PC-9 (cell line): ENCODE measurements at regions not wholly inside any gene's neighbourhood (a gene's known extent, or its start where the extent isn't known, plus 50 kb on each side); places are given as distances from the start of the nearest gene placed in this dataset.

Experiments used
- BruUV-seq: library from RNA; stranded (reverse); fragments of 400-500 nt; replicated peaks from 2 replicates; lab custom pipeline; 2021; lab: Mats Ljungman, UMichigan
- CTCF ChIA-PET: fragments of 300-600 bp; sonication (Branson Sonifier 250); formaldehyde crosslinking; loops from one replicate; lab custom pipeline; 2022; ENCODE audit warnings: antibody characterized with exemption; lab: Charles Lee
- POLR2A ChIA-PET: fragments of 300-600 bp; sonication (Branson Sonifier 250); formaldehyde crosslinking; loops from one replicate; lab custom pipeline; 2022; ENCODE audit warnings: antibody characterized with exemption; ENCODE audit not compliant: unreplicated experiment; lab: Charles Lee
- DNase-seq, 2 experiments: peaks; one replicate each; pipeline versions ENCODE4 v3.0.0 to v3.0.0-alpha.2; 2015 to 2022; ENCODE audit warnings: mixed read lengths in 1 of 2
- H2AFZ ChIP-seq: fragments of 200-600 bp; sonication (generic); 2 replicates; pipeline ENCODE4 v1.8.1; 2017; ENCODE audit warnings: antibody characterized with exemption
- H3F3A ChIP-seq: fragments of 200-600 bp; sonication (generic); 2 replicates; pipeline ENCODE4 v1.8.1; 2017; ENCODE audit warnings: antibody characterized with exemption, mild to moderate bottlenecking, low read depth; ENCODE audit not compliant: insufficient read depth
- H3K27ac ChIP-seq: fragments of 200-600 bp; sonication (generic); 2 replicates; pipeline ENCODE4 v1.6.1; 2016; ENCODE audit warnings: mixed run types
- H3K27me3 ChIP-seq: fragments of 200-600 bp; sonication (generic); 2 replicates; pipeline ENCODE4 v1.6.1; 2016; ENCODE audit warnings: low read depth, mixed run types; ENCODE audit not compliant: insufficient read depth
- H3K36me3 ChIP-seq: fragments of 200-600 bp; sonication (generic); 2 replicates; pipeline ENCODE4 v1.6.1; 2016; ENCODE audit warnings: low read depth, mixed run types
- H3K4me1 ChIP-seq: fragments of 200-600 bp; sonication (generic); replicated peaks from 2 replicates; pipeline ENCODE4 v1.6.1; 2016; ENCODE audit warnings: mixed run types; ENCODE audit not compliant: insufficient read depth
- H3K4me2 ChIP-seq: fragments of 200-600 bp; sonication (generic); 2 replicates; pipeline ENCODE4 v1.6.1; 2017; ENCODE audit warnings: mixed run types
- H3K4me3 ChIP-seq: fragments of 200-600 bp; sonication (generic); 2 replicates; pipeline ENCODE4 v1.6.1; 2016; ENCODE audit warnings: mixed run types
- H3K79me2 ChIP-seq: fragments of 200-600 bp; sonication (generic); 2 replicates; pipeline ENCODE4 v1.6.1; 2017; ENCODE audit warnings: low read depth, mixed run types
- H3K9me2 ChIP-seq: fragments of 200-600 bp; sonication (generic); 2 replicates; pipeline ENCODE4 v1.8.1; 2017; ENCODE audit warnings: mild to moderate bottlenecking; ENCODE audit not compliant: insufficient read depth
- H3K9me3 ChIP-seq: fragments of 200-600 bp; sonication (generic); 2 replicates; pipeline ENCODE4 v1.8.1; 2016; ENCODE audit warnings: low read depth; ENCODE audit not compliant: insufficient read depth
- H4K20me1 ChIP-seq: fragments of 200-600 bp; sonication (generic); 2 replicates; pipeline ENCODE4 v1.8.1; 2017; ENCODE audit not compliant: insufficient read depth
- EZH2 ChIP-seq: fragments of 200-600 bp; sonication (generic); IDR thresholded peaks from 2 replicates; pipeline ENCODE4 v1.8.0; 2017; ENCODE audit warnings: antibody characterized with exemption, low read depth
- intact Hi-C: fragments of 100-400 bp; cut with micrococcal nuclease; formaldehyde crosslinking; loops from one replicate; pipeline ENCODE4 v1.10.0; 2022; ENCODE audit not compliant: unreplicated experiment
- TF ChIP-seq, protein P1 (sequence below): fragments of 200-600 bp; sonication (generic); conservative IDR thresholded peaks from 2 replicates; pipeline ENCODE4 v1.6.1; 2017; ENCODE audit warnings: mixed run types, antibody characterized with exemption, mild to moderate bottlenecking, moderate library complexity

DNA sequence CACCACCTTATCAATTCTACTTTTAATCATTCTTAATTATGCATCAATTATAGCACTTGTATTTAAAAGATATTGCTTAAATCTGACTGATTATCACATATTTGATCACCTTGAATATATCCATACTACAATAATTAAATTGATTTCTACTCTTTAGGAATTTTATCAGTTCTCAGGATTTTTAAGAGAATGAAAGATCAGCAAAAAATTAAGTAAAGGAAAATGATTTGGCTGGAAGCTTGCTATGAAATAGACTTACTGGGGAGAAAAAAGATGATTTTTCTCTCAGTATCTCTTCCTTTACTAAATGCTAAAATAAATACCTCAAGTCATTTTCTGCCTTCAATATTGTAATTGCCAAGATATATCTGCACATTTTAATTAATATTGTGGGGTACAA is 848.6 kb downstream of the LTN1 start:
- Histone ChIP-seq H3K79me2 (no peaks in the 10 kb centered on the region), H3F3A (no peaks in the 10 kb centered on the region), H3K9me3 (no peaks in the 10 kb centered on the region), H3K4me3 (no peak overlapping the region), H3K4me1 (no peaks in the 10 kb centered on the region), H2AFZ (no peak overlapping the region), H3K27me3 (no peaks in the 10 kb centered on the region), H3K4me2 (no peak overlapping the region), H3K27ac (no peak overlapping the region), H4K20me1 (no peaks in the 10 kb centered on the region), H3K9me2 (no peaks in the 10 kb centered on the region), H3K36me3 (no peaks in the 10 kb centered on the region)
- no TSS peak for BruUV-seq
- intact Hi-C loops: no loop called here
- DNase-seq: no peak
- TF ChIP-seq, protein P1, sequence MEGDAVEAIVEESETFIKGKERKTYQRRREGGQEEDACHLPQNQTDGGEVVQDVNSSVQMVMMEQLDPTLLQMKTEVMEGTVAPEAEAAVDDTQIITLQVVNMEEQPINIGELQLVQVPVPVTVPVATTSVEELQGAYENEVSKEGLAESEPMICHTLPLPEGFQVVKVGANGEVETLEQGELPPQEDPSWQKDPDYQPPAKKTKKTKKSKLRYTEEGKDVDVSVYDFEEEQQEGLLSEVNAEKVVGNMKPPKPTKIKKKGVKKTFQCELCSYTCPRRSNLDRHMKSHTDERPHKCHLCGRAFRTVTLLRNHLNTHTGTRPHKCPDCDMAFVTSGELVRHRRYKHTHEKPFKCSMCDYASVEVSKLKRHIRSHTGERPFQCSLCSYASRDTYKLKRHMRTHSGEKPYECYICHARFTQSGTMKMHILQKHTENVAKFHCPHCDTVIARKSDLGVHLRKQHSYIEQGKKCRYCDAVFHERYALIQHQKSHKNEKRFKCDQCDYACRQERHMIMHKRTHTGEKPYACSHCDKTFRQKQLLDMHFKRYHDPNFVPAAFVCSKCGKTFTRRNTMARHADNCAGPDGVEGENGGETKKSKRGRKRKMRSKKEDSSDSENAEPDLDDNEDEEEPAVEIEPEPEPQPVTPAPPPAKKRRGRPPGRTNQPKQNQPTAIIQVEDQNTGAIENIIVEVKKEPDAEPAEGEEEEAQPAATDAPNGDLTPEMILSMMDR: no peak
- TF ChIP-seq EZH2: no peak
- ChIA-PET POLR2A (no interaction called here), CTCF (no interaction called here)

DNA sequence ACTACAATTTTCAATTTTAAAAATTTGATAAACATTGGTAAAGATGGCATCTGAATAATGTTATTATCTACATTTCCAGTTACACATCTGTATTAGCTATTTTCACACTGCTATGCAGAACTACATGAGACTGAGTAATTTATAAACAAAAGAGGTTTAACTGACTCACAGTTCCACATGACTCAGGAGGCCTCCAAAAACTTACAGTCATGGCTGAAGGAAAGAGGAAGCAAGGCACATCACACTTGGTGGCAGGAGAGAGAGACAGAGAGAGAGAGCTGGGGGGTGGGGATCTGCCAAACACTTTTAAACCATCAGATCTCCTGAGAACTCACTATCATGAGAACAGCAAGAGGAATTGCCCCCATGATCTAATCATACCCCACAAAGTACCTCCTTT is 850.0 kb downstream of the LTN1 start:
- H3K4me1 ChIP-seq: no peaks in the 10 kb centered on the region
- H3K9me2 ChIP-seq: no peaks in the 10 kb centered on the region
- H3K27me3 ChIP-seq: no peaks in the 10 kb centered on the region
- H4K20me1 ChIP-seq: no peaks in the 10 kb centered on the region
- intact Hi-C loops: no loop called here
- H3K4me2 ChIP-seq: no peak overlapping the region
- no peaks in the 10 kb centered on the region for H3F3A ChIP-seq
- no peak overlapping the region for H3K4me3 ChIP-seq
- no peaks in the 10 kb centered on the region for H3K9me3 ChIP-seq
- no peak overlapping the region for H3K27ac ChIP-seq
- TF ChIP-seq EZH2: no peak
- TF ChIP-seq, protein P1: no peak
- H3K36me3 ChIP-seq: no peaks in the 10 kb centered on the region
- CTCF ChIA-PET: no interaction called here
- BruUV-seq: no TSS peak
- H3K79me2 ChIP-seq: no peaks in the 10 kb centered on the region
- DNase-seq: no peak
- POLR2A ChIA-PET: no interaction called here
- H2AFZ ChIP-seq: no peak overlapping the region

DNA sequence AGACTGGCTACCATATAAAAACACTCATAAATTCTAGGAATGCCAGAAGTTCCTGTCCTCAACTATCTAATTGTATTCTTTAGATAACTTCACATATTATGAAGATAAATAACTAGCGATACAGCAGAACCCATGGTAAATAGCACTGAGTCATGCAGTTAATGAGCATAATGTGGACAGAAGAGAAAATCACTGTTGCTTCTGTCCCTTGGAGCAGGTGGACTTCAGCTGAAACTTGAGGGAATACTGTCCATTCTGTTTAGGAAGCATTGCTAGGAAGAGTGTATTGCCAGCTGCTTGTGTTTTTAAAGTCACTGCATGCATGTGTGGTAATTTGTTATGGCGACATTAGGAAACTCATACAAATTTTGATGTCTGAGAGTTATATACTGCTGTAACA is 854.4 kb downstream of the LTN1 start:
- no peaks in the 10 kb centered on the region for H3K27me3 ChIP-seq
- TF ChIP-seq, protein P1: no peak
- no peak for TF ChIP-seq EZH2
- intact Hi-C loops: no loop called here
- no peak overlapping the region for H3K4me2 ChIP-seq
- no peak for DNase-seq
- CTCF ChIA-PET: interaction anchor here (0.7 kb wide), 1 partner anchor 204 kb away, joined by 4 read pairs; no protein-coding TSS in a partner anchor
- H3K4me3 ChIP-seq: no peak overlapping the region
- H3F3A ChIP-seq: no peaks in the 10 kb centered on the region
- POLR2A ChIA-PET: no interaction called here
- no peaks in the 10 kb centered on the region for H3K79me2 ChIP-seq
- H3K4me1 ChIP-seq: no peaks in the 10 kb centered on the region
- H4K20me1 ChIP-seq: no peaks in the 10 kb centered on the region
- no peak overlapping the region for H2AFZ ChIP-seq
- no peaks in the 10 kb centered on the region for H3K9me3 ChIP-seq
- no TSS peak for BruUV-seq
- H3K27ac ChIP-seq: no peak overlapping the region
- H3K36me3 ChIP-seq: no peaks in the 10 kb centered on the region
- H3K9me2 ChIP-seq: no peaks in the 10 kb centered on the region
